A549 (cell line): ENCODE measurements at regions not wholly inside any gene's neighbourhood (a gene's known extent, or its start where the extent isn't known, plus 50 kb on each side); places are given as distances from the start of the nearest gene placed in this dataset.

ENCODE experiments used
- BHLHE40 ChIP-seq: IDR thresholded peaks from 2 replicates; pipeline ENCODE4 v1.6.1; 2012; ENCODE audit warnings: low read depth, low read length, inconsistent platforms
- EP300 ChIP-seq, 2 experiments: fragments of >200 bp; sonication (Bioruptor Twin); formaldehyde crosslinking; IDR thresholded peaks; 2 replicates in 1 of 2; 3 replicates in 1 of 2; pipeline ENCODE4 v1.6.1; 2016 to 2017
- ESRRA ChIP-seq: fragments of 150-350 bp; IDR thresholded peaks from 2 replicates; pipeline ENCODE4 v1.6.1; 2014; ENCODE audit warnings: mild to moderate bottlenecking, low read length, borderline replicate concordance
- HOXA7 ChIP-seq: fragments of 250-450 bp; sonication (Bioruptor Pico); IDR thresholded peaks from 2 replicates; pipeline ENCODE4 v1.5.0; 2020; ENCODE audit warnings: mild to moderate bottlenecking, moderate library complexity
- MAFK ChIP-seq: fragments of 450-650 bp; IDR thresholded peaks from 2 replicates; pipeline ENCODE4 v1.6.1; 2014; ENCODE audit not compliant: partially characterized antibody
- MYC ChIP-seq: IDR thresholded peaks from 2 replicates; pipeline ENCODE4 v1.6.1; 2012; ENCODE audit warnings: mild to moderate bottlenecking, inconsistent platforms, low read length, improper control_type of control experiment, borderline replicate concordance
- POLR2A ChIP-seq: IDR thresholded peaks from 2 replicates; pipeline ENCODE4 v1.6.1; 2012; ENCODE audit warnings: mild to moderate bottlenecking, low read length
- POLR2AphosphoS2 ChIP-seq: conservative IDR thresholded peaks from 2 replicates; pipeline ENCODE4 v1.6.1; 2012; ENCODE audit warnings: low read length, improper control_type of control experiment, inconsistent platforms
- RNF2 ChIP-seq: fragments of 200-600 bp; sonication (generic); IDR thresholded peaks from 2 replicates; pipeline ENCODE4 v1.6.1; 2016; ENCODE audit warnings: low read depth, mild to moderate bottlenecking, antibody characterized with exemption, moderate library complexity, borderline replicate concordance
- TF ChIP-seq, protein P1 (sequence below): fragments of >200 bp; sonication (Bioruptor Twin); formaldehyde crosslinking; IDR thresholded peaks from 3 replicates; pipeline ENCODE4 v1.5.1; 2016
- TF ChIP-seq, protein P2 (sequence below): fragments of 150-350 bp; IDR thresholded peaks from 2 replicates; pipeline ENCODE4 v1.6.1; 2014; ENCODE audit warnings: low read depth, mild to moderate bottlenecking, low read length
- TF ChIP-seq, protein P3 (sequence below): IDR thresholded peaks from 2 replicates; pipeline ENCODE4 v1.6.1; 2012; ENCODE audit warnings: low read depth, borderline replicate concordance
- TF ChIP-seq, protein P4 (sequence below): IDR thresholded peaks from 2 replicates; pipeline ENCODE4 v1.6.1; 2012

DNA sequence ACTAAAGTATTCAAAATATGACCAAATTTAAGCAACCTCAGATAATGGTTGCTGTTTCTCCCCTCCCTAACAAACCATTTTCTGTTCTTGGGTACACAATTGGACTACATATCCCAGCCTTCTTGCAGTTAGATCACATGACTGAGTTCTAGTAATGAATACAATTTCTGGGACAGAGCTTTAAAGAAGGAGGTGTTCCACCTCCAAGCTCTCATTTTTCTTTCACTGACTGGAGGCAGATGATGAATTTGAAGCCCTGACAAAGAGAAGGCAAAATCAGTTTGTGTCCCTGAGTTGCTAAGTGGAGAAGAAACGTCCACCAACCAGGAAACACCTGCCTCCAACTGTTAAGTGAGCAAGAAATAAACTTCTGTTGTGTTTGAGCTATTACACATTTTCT is 117.2 kb downstream of the LCA5 start:
- TF ChIP-seq BHLHE40, result no peak
- no peak for TF ChIP-seq POLR2A
- TF ChIP-seq HOXA7, result no peak
- TF ChIP-seq EP300 (IDR thresholded peaks at IDR 0.05), result no peak
- no peak for TF ChIP-seq MAFK
- TF ChIP-seq, protein P1, sequence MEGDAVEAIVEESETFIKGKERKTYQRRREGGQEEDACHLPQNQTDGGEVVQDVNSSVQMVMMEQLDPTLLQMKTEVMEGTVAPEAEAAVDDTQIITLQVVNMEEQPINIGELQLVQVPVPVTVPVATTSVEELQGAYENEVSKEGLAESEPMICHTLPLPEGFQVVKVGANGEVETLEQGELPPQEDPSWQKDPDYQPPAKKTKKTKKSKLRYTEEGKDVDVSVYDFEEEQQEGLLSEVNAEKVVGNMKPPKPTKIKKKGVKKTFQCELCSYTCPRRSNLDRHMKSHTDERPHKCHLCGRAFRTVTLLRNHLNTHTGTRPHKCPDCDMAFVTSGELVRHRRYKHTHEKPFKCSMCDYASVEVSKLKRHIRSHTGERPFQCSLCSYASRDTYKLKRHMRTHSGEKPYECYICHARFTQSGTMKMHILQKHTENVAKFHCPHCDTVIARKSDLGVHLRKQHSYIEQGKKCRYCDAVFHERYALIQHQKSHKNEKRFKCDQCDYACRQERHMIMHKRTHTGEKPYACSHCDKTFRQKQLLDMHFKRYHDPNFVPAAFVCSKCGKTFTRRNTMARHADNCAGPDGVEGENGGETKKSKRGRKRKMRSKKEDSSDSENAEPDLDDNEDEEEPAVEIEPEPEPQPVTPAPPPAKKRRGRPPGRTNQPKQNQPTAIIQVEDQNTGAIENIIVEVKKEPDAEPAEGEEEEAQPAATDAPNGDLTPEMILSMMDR, result no peak
- TF ChIP-seq RNF2, result no peak
- no peak for TF ChIP-seq MYC
- TF ChIP-seq, protein P2, sequence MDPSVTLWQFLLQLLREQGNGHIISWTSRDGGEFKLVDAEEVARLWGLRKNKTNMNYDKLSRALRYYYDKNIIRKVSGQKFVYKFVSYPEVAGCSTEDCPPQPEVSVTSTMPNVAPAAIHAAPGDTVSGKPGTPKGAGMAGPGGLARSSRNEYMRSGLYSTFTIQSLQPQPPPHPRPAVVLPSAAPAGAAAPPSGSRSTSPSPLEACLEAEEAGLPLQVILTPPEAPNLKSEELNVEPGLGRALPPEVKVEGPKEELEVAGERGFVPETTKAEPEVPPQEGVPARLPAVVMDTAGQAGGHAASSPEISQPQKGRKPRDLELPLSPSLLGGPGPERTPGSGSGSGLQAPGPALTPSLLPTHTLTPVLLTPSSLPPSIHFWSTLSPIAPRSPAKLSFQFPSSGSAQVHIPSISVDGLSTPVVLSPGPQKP, result no peak
- TF ChIP-seq POLR2AphosphoS2, result no peak
- no peak for TF ChIP-seq ESRRA
- TF ChIP-seq, protein P3, sequence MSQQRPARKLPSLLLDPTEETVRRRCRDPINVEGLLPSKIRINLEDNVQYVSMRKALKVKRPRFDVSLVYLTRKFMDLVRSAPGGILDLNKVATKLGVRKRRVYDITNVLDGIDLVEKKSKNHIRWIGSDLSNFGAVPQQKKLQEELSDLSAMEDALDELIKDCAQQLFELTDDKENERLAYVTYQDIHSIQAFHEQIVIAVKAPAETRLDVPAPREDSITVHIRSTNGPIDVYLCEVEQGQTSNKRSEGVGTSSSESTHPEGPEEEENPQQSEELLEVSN, result no peak
- TF ChIP-seq, protein P4, sequence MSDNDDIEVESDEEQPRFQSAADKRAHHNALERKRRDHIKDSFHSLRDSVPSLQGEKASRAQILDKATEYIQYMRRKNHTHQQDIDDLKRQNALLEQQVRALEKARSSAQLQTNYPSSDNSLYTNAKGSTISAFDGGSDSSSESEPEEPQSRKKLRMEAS, result no peak
